Mucosa of descending colon (tissue), 3 donors: ENCODE measurements at regions not wholly inside any gene's neighbourhood (a gene's known extent, or its start where the extent isn't known, plus 50 kb on each side); places are given as distances from the start of the nearest gene placed in this dataset.
A peak's percentile ranks its signal among the peaks of the same experiment; 100 is the strongest.

ENCODE experiments used
- ATAC-seq: fragments of 200-7000 bp; cut with Tn5 transposase; one replicate; pipeline ENCODE4 v1.9.1; 2020; ENCODE audit warnings: mild to moderate bottlenecking, moderate library complexity
- DNase-seq, 3 donors: peaks; one replicate each; pipeline ENCODE4 v3.0.0-alpha.2; 2020
- H3K36me3 ChIP-seq: fragments of 200-600 bp; one replicate; pipeline ENCODE4 v1.8.0; 2021; ENCODE audit warnings: low read depth, mild to moderate bottlenecking
- H3K4me1 ChIP-seq: fragments of 200-600 bp; one replicate; pipeline ENCODE4 v1.8.0; 2021; ENCODE audit warnings: low read depth, mild to moderate bottlenecking
- H3K4me3 ChIP-seq: fragments of 200-600 bp; one replicate; pipeline ENCODE4 v1.8.0; 2021; ENCODE audit warnings: mild to moderate bottlenecking
- H3K9me3 ChIP-seq: fragments of 200-600 bp; one replicate; pipeline ENCODE4 v1.8.0; 2021; ENCODE audit warnings: mild to moderate bottlenecking
- intact Hi-C, 2 donors: fragments of 100-400 bp; cut with DNase I in 1 of 2; cut with micrococcal nuclease in 1 of 2; formaldehyde crosslinking; loops; one replicate each; pipeline versions ENCODE4 v1.11.0 to v1.11.1; 2022; cut with DNase I, micrococcal nuclease
- TF ChIP-seq, protein P1 (sequence below): fragments of 200-600 bp; IDR thresholded peaks from one replicate; pipeline ENCODE4 v1.8.0; 2022; ENCODE audit warnings: antibody characterized with exemption, mild to moderate bottlenecking
- donor health status: DM: no; HTN: no; CAD: no; lungs with moderate emphysema.
- donor health status: DM: no; HTN: no; CAD: no.
- donor health status: DM: no; HTN: yes; CAD: no.

DNA sequence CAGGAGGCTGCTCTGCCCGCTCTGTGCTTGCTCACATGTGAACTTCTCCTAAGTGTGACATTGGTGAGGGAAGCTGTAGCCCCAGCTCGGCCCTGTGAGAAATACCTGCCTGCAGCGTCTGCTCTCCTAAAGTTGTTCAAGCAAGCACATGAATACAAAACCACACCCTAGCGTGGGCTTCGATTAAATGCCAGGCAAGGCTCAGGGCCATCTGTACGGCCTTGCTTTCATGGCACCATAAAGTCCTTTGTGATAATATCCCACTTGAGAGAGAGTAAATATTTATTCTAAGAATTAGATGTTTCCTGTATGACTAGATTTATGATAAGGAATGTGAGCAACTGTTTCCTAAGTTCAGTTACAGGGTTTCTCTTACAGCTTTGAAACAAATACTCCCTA lies 262.8 kb upstream of the KLF14 start:
- ATAC-seq = peak; percentile 79
- Histone ChIP-seq H3K9me3 (no peaks in the 10 kb centered on the region), H3K36me3 (no peaks in the 10 kb centered on the region), H3K4me3 (no peak overlapping the region), H3K4me1 (peaks cover 72% of the 10 kb centered on the region)
- intact Hi-C loops = no loop called here
- TF ChIP-seq, protein P1, sequence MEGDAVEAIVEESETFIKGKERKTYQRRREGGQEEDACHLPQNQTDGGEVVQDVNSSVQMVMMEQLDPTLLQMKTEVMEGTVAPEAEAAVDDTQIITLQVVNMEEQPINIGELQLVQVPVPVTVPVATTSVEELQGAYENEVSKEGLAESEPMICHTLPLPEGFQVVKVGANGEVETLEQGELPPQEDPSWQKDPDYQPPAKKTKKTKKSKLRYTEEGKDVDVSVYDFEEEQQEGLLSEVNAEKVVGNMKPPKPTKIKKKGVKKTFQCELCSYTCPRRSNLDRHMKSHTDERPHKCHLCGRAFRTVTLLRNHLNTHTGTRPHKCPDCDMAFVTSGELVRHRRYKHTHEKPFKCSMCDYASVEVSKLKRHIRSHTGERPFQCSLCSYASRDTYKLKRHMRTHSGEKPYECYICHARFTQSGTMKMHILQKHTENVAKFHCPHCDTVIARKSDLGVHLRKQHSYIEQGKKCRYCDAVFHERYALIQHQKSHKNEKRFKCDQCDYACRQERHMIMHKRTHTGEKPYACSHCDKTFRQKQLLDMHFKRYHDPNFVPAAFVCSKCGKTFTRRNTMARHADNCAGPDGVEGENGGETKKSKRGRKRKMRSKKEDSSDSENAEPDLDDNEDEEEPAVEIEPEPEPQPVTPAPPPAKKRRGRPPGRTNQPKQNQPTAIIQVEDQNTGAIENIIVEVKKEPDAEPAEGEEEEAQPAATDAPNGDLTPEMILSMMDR = no peak
- peak; percentile 79 to 87 (median 83) for DNase-seq

DNA sequence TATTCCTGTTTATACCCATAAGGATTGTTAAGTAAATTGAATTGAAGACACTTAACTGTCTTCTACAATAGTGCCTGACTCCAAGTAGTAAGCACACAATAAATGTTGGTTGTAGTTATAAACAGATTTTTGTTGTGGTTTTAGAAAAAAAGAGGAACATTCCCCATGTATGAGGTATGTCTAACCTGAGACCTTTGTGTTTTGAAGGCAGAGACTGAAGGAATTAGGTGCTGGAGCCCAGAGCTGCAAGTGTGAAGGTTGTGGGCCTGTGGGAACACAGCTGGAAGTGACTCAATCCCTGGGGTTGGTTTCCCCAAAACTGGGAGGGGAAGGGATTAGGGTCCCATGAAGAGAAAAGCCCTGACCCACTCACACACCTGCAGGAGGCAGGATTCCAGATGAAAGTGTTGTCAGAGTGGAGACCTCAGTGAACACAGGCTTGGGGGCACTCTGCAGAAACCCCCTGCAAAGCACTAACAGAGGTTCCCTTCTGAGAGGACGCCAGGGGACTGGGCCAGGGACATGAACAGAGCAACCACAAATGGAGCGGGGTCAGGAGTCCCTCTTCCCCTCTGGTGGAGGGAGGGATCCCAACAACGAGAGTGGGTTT lies 265.1 kb upstream of the KLF14 start:
- no peaks in the 10 kb centered on the region for H3K9me3 ChIP-seq
- ATAC-seq (no peak), DNase-seq (no peak)
- no peaks in the 10 kb centered on the region for H3K36me3 ChIP-seq
- H3K4me1 ChIP-seq = peaks cover 64% of the 10 kb centered on the region
- intact Hi-C loops = no loop called here
- H3K4me3 ChIP-seq = no peak overlapping the region
- TF ChIP-seq, protein P1 = no peak

DNA sequence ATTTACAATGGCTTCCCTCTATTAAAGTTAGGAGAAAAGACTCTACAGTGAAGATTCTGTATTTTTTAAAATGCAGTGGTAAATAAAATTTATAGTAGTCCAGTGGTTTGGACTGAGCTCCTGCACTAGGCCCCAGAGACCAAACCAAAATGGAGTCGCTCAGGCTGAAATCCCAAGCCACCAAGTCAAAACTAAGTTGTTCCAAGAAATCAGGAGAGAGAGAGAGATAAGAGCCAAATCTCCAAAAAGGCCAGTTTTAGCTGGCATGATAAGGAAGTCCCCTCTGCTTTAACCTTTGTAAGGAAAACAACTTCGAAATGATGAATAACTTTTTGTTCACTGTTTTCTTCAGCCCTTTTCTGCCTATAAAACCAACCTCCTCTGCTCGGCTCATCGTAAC lies 265.9 kb upstream of the KLF14 start:
- Histone ChIP-seq H3K36me3 (no peaks in the 10 kb centered on the region), H3K4me1 (peaks cover 55% of the 10 kb centered on the region), H3K9me3 (no peaks in the 10 kb centered on the region), H3K4me3 (no peak overlapping the region)
- TF ChIP-seq, protein P1 = no peak
- intact Hi-C loops = no loop called here
- peak; percentile 10 for ATAC-seq
- no peak for DNase-seq

DNA sequence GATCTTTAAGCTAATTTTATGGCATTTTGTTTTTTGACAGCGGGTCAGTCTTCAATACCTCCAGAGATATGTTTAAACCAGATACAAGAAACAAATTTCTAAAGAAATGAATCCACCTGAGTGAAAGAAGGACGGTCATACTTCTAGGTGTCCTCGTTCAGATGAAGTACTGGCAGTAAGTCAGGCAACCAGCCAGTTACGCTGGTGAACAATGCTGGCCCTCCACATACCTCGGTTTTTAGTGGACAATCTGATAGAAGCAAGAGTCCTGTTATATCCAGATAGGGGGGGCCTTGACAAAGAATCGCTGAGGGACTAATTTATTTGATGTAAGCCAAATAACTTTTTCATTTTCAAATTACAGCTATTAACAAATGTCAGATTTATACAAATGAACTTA lies 266.4 kb upstream of the KLF14 start:
- no peak for DNase-seq
- TF ChIP-seq, protein P1 = no peak
- Histone ChIP-seq H3K4me3 (no peak overlapping the region), H3K36me3 (no peaks in the 10 kb centered on the region), H3K9me3 (no peaks in the 10 kb centered on the region), H3K4me1 (peaks cover 51% of the 10 kb centered on the region)
- intact Hi-C loops = no loop called here
- no peak for ATAC-seq

DNA sequence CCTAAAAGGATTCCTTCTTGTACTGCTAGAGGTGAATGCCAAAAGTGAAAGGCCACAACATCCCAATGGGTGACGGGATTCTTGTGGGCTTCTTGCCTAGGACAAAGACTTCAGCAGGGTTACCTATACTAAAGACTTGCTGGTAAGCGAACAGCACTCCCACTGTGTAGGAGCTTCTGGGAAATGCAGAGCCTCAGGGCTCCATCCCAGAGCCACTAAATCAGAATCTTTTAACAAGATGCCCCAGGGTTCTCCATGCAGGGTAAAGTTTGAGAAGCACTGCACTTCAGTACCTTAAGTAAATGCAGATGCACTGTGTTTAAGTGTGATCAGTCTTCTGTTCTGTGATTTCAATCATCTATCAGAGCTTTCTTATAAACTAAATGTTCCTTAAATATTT lies 266.9 kb upstream of the KLF14 start:
- intact Hi-C loops = no loop called here
- ATAC-seq (no peak), DNase-seq (no peak)
- TF ChIP-seq, protein P1 = no peak
- no peaks in the 10 kb centered on the region for H3K36me3 ChIP-seq
- H3K4me1 ChIP-seq = peaks cover 46% of the 10 kb centered on the region
- no peaks in the 10 kb centered on the region for H3K9me3 ChIP-seq
- no peak overlapping the region for H3K4me3 ChIP-seq

DNA sequence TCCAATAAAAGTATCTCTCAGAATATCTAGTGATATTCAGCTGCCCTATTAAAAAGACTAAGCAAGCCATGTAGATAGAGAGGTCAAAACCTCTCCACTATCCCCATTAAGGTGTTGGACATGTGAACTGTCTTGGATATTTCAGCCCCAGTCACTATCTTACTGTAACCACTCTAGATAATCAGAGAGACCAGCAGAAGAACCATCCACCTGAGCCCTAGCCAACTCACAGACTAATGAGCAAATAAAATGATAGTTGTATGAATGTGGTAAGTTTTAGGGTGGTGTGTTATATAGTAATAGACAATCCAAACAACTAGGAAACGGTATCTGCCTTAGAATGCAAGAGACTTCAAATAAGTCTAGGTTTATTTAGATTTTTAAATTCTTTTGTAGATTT lies 268.6 kb upstream of the KLF14 start:
- Histone ChIP-seq H3K36me3 (no peaks in the 10 kb centered on the region), H3K9me3 (no peaks in the 10 kb centered on the region), H3K4me1 (peaks cover 47% of the 10 kb centered on the region), H3K4me3 (no peak overlapping the region)
- intact Hi-C loops = no loop called here
- DNase-seq = no peak
- ATAC-seq = no peak
- TF ChIP-seq, protein P1 = no peak
